Osteocyte (in vitro differentiated cells): ENCODE measurements at regions not wholly inside any gene's neighbourhood (a gene's known extent, or its start where the extent isn't known, plus 50 kb on each side); places are given as distances from the start of the nearest gene placed in this dataset.

Experiments
- DNase-seq: peaks from one replicate; pipeline ENCODE4 v3.0.0; 2021; ENCODE audit warnings: mixed read lengths; ENCODE audit not compliant: unreplicated experiment; ENCODE audit errors: extremely low spot score
- H3K27ac Mint-ChIP-seq: one replicate; pipeline ENCODE4 v1.8.0; 2021; ENCODE audit warnings: mild to moderate bottlenecking, mixed read lengths; ENCODE audit not compliant: unreplicated experiment
- H3K27me3 Mint-ChIP-seq: one replicate; pipeline ENCODE4 v1.8.0; 2021; ENCODE audit warnings: mixed read lengths; ENCODE audit not compliant: unreplicated experiment
- H3K36me3 Mint-ChIP-seq: one replicate; pipeline ENCODE4 v1.8.0; 2021; ENCODE audit warnings: mixed read lengths; ENCODE audit not compliant: unreplicated experiment
- H3K4me1 Mint-ChIP-seq: one replicate; pipeline ENCODE4 v1.8.0; 2021; ENCODE audit warnings: mixed read lengths; ENCODE audit not compliant: unreplicated experiment
- H3K4me3 Mint-ChIP-seq: one replicate; pipeline ENCODE4 v1.8.0; 2021; ENCODE audit warnings: mild to moderate bottlenecking, moderate library complexity, mixed read lengths; ENCODE audit not compliant: unreplicated experiment
- H3K9me3 Mint-ChIP-seq: one replicate; pipeline ENCODE4 v1.8.0; 2021; ENCODE audit warnings: mixed read lengths; ENCODE audit not compliant: unreplicated experiment
- TF ChIP-seq, protein P1 (sequence below): fragments of 200-600 bp; sonication (generic); IDR thresholded peaks from 2 replicates; pipeline ENCODE4 v1.5.0; 2021; ENCODE audit warnings: antibody characterized with exemption, mild to moderate bottlenecking, moderate library complexity

DNA sequence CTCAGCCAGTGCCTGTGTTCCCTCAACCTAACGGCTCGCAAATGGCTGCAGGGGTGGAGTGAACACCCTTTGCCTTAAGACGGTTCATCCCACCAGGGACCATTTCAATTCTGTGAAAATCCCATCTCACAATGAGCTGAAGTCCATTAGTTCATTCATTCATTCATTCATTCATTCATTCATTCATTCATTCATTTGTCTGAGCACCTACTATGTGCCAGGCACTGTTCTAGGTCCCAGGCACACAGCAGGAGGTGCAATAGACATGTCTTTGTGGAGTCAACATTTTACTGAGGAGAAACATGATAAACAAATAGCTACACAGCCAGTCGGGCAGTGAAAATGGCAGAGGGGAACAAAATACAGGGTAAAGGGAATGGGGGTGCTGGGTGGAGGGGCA is 618.8 kb downstream of the MATN1 start:
- Mint-ChIP-seq H3K4me1 (no peaks in the 10 kb centered on the region), H3K4me3 (no peak overlapping the region), H3K27me3 (peaks cover 37% of the 10 kb centered on the region), H3K36me3 (no peaks in the 10 kb centered on the region), H3K27ac (no peak overlapping the region), H3K9me3 (no peaks in the 10 kb centered on the region)
- DNase-seq = no peak
- TF ChIP-seq, protein P1, sequence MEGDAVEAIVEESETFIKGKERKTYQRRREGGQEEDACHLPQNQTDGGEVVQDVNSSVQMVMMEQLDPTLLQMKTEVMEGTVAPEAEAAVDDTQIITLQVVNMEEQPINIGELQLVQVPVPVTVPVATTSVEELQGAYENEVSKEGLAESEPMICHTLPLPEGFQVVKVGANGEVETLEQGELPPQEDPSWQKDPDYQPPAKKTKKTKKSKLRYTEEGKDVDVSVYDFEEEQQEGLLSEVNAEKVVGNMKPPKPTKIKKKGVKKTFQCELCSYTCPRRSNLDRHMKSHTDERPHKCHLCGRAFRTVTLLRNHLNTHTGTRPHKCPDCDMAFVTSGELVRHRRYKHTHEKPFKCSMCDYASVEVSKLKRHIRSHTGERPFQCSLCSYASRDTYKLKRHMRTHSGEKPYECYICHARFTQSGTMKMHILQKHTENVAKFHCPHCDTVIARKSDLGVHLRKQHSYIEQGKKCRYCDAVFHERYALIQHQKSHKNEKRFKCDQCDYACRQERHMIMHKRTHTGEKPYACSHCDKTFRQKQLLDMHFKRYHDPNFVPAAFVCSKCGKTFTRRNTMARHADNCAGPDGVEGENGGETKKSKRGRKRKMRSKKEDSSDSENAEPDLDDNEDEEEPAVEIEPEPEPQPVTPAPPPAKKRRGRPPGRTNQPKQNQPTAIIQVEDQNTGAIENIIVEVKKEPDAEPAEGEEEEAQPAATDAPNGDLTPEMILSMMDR = no peak

DNA sequence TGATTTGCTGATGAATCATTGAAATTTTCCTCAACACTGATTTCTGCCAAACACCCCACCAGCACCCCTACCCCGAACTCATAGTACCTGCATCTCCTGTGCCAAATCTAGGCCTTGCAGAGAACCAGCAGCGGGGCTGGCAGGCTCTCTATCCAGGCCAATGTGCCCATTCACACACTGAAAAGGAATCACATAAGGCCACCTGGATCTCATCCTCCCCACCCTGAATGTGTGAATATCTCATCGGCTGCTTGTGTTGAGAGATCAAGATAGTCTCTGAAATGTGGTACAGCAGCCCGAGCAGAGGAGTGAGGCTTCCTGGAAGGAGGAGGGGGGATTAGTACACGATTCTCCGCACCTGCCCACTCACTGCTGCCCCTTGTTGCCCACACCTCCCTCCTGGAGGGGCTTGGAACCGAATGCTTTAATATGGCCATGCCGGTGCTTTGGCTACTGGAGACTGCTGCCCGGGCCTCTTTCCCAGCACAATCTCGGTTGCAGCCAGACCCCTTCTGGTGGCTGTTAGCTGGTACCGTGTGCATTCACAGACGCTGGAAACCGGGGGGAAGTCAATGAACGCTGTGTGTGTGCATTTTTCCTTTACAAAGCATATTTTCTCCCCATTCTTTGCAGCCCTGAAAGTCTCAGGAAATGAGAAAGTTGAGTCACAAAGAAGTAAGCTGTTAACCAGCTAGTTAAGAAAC is 619.5 kb downstream of the MATN1 start:
- no peaks in the 10 kb centered on the region for H3K36me3 Mint-ChIP-seq
- H3K27me3 Mint-ChIP-seq = peaks cover 31% of the 10 kb centered on the region
- DNase-seq = no peak
- TF ChIP-seq, protein P1 = no peak
- H3K4me3 Mint-ChIP-seq = no peak overlapping the region
- no peak overlapping the region for H3K27ac Mint-ChIP-seq
- no peaks in the 10 kb centered on the region for H3K4me1 Mint-ChIP-seq
- no peaks in the 10 kb centered on the region for H3K9me3 Mint-ChIP-seq

DNA sequence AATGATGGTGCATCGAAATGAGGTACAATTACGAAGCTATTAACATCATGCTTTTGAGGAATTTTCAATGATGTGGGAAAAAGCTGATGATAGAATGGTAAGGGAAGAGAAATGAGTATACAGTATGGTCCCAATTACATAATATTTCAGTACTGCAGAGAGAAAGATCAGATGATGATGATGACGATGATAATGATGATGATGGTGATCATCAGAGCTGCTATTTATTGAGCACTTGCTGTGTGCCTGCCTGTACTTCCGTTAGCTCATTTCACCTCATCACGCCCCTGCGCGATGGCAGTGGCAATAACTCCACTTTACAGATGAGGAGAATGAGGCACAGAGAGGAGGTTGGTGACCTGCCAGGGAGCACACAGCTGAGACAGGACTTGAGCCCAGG is 620.8 kb downstream of the MATN1 start:
- Mint-ChIP-seq H3K9me3 (no peaks in the 10 kb centered on the region), H3K4me3 (no peak overlapping the region), H3K36me3 (no peaks in the 10 kb centered on the region), H3K4me1 (no peaks in the 10 kb centered on the region), H3K27me3 (peaks cover 28% of the 10 kb centered on the region), H3K27ac (no peak overlapping the region)
- TF ChIP-seq, protein P1 = no peak
- DNase-seq = no peak

DNA sequence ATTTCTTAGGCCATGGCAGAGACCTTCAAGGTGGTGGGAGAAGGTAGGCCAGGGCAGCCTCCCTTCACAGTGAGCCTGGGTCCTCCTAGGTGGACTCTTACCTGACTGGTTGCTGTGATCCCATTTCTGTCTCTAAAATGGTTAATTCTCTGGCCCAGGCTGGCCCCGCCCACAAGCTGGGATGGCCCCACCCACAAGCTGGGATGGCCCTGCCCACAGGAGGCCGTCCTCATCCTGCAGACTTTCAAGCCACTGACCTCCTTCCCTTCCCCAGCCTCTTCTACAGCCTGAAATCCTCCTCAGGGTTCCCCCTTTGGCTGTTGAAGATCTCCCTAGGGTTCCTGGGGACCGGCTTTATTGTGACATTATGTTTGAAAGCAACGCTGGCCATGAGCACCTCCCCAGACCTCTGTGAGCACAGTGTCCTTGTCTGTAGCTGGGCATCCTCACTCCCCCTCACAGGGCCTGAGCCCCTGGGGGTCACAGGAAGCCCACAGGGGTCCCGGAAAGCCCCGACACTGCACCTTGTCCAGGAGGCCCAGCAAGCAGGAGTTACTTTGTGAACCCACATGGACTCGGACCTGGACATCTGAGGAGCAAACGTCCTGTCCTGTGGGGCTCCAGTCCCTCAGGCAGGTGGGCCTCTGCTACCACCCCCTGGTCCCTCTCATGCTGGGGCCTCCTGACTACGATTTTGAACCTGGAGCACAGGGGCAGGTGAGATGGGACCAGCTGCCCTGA is 621.7 kb downstream of the MATN1 start:
- Mint-ChIP-seq H3K4me1 (no peaks in the 10 kb centered on the region), H3K27ac (no peak overlapping the region), H3K9me3 (no peaks in the 10 kb centered on the region), H3K36me3 (no peaks in the 10 kb centered on the region), H3K4me3 (no peak overlapping the region), H3K27me3 (peaks cover 24% of the 10 kb centered on the region)
- TF ChIP-seq, protein P1 = no peak
- DNase-seq = no peak

DNA sequence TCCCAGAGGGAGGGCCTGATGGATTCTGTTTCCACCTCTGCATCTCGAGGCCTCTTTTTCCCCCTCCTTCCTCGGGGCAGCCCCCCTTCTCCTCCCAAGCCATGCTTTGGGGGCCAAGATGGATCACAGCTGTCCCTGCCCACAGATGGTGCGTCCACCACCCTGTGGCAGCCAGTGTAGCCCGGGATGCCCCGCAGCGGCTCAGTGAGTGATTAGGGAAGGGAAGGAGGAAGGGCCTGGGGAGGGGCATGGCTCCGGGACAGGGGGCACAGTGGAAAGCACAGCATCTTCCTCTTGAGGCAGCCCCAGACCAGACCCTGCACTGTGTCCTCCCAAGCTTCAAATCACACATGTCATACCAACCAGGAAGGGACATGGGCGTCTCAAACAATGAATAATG is 622.4 kb downstream of the MATN1 start:
- Mint-ChIP-seq H3K4me1 (no peaks in the 10 kb centered on the region), H3K36me3 (no peaks in the 10 kb centered on the region), H3K9me3 (no peaks in the 10 kb centered on the region), H3K4me3 (no peak overlapping the region), H3K27me3 (peaks cover 24% of the 10 kb centered on the region), H3K27ac (no peak overlapping the region)
- DNase-seq = no peak
- TF ChIP-seq, protein P1 = no peak
